ENCODE measurements at regions not wholly inside any gene's neighbourhood (a gene's known extent, or its start where the extent isn't known, plus 50 kb on each side); places are given as distances from the start of the nearest gene placed in this dataset.
A peak's percentile ranks its signal among the peaks of the same experiment; 100 is the strongest.

GRCh38 chr1:30325999-30326398 lies 397.4 kb downstream of the MATN1 start:
- no peak for DNase-seq

GRCh38 chr1:30325085-30325935 lies 398.1 kb downstream of the MATN1 start:
- no peak for DNase-seq

- DNase-seq = no peak
Measured at GRCh38 chr1:30324251-30325084, 398.9 kb downstream of the MATN1 start.

GRCh38 chr1:30323841-30324240 lies 399.5 kb downstream of the MATN1 start:
- DNase-seq = no peak

- no peak for DNase-seq
Measured at GRCh38 chr1:30323352-30323751, 400.0 kb downstream of the MATN1 start.

GRCh38 chr1:30322859-30323257 lies 400.5 kb downstream of the MATN1 start:
- DNase-seq = no peak

GRCh38 chr1:30321996-30322858 lies 401.2 kb downstream of the MATN1 start:
- DNase-seq = no peak

GRCh38 chr1:30321246-30321910 lies 402.0 kb downstream of the MATN1 start:
- no peak for DNase-seq

GRCh38 chr1:30320581-30320890 lies 402.8 kb downstream of the MATN1 start:
- no peak for DNase-seq

GRCh38 chr1:30319765-30320580 lies 403.4 kb downstream of the MATN1 start:
- no peak for DNase-seq

- no peak for DNase-seq
Measured at GRCh38 chr1:30318864-30319718, 404.3 kb downstream of the MATN1 start.

GRCh38 chr1:30318413-30318812 lies 405.0 kb downstream of the MATN1 start:
- no peak for DNase-seq

- no peak for DNase-seq
Measured at GRCh38 chr1:30317921-30318320, 405.5 kb downstream of the MATN1 start.

GRCh38 chr1:30316056-30316455 lies 407.3 kb downstream of the MATN1 start:
- DNase-seq = no peak

GRCh38 chr1:30315185-30315960 lies 408.0 kb downstream of the MATN1 start:
- DNase-seq = peak in 2 of 3 donors; percentile 16 to 28

- DNase-seq = no peak
Measured at GRCh38 chr1:30314591-30314990, 408.8 kb downstream of the MATN1 start.

- no peak for DNase-seq
Measured at GRCh38 chr1:30313584-30313983, 409.8 kb downstream of the MATN1 start.

GRCh38 chr1:30313176-30313575 lies 410.2 kb downstream of the MATN1 start:
- DNase-seq = no peak

- DNase-seq = peak in 1 of 3 donors; percentile 4
Measured at GRCh38 chr1:30312226-30312625, 411.2 kb downstream of the MATN1 start.

- DNase-seq = no peak
Measured at GRCh38 chr1:30311749-30312148, 411.6 kb downstream of the MATN1 start.
